ENCODE measurements at regions not wholly inside any gene's neighbourhood (a gene's known extent, or its start where the extent isn't known, plus 50 kb on each side); places are given as distances from the start of the nearest gene placed in this dataset.
"Not testable (repeated sequence)": the region's sequence is repeated elsewhere in the genome, so short reads cannot be mapped to it uniquely, and the experiment has no call there.

- not testable (repeated sequence) for TF ChIP-seq TAF1 (IDR thresholded peaks at IDR 0.05; ENCODE audit: borderline replicate concordance, low read depth, low read length); POLR2A (IDR thresholded peaks at IDR 0.05; ENCODE audit: low read depth, low read length); POLR2AphosphoS5 (IDR thresholded peaks at IDR 0.05; ENCODE audit: low read depth, low read length)
These were observed 454.3 kb upstream of the SLITRK6 start for GRCh38 chr13:86253497-86253896.
